Amniotic stem cell (primary cell): ENCODE measurements at regions not wholly inside any gene's neighbourhood (a gene's known extent, or its start where the extent isn't known, plus 50 kb on each side); places are given as distances from the start of the nearest gene placed in this dataset.

Source experiments
- DNase-seq: peaks from one replicate; lab custom pipeline; 2025; lab: John Stamatoyannopoulos, UW

DNA sequence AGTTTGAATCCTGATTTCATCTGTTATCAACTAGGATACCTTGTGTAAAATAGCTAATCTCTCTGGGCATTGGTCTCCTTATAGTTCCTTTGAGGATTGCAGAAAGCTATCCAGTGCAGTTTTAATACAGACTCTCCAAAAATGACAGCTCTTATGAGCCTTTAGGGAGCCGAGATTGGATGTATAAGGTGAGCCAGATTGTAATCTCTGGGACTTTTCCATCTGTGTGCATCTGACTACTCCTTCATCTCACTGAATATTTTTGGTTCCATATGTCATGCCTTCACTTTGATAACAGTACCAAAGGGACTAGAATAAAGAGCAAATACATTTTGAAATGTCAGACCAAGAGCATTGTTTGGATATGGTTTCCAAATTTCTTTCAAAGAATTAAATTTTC is 367.2 kb downstream of the TMEM232 start:
- DNase-seq: no peak

- no peak for DNase-seq
Observed at GRCh38 chr5:110361471-110361870, 365.0 kb downstream of the TMEM232 start.

DNA sequence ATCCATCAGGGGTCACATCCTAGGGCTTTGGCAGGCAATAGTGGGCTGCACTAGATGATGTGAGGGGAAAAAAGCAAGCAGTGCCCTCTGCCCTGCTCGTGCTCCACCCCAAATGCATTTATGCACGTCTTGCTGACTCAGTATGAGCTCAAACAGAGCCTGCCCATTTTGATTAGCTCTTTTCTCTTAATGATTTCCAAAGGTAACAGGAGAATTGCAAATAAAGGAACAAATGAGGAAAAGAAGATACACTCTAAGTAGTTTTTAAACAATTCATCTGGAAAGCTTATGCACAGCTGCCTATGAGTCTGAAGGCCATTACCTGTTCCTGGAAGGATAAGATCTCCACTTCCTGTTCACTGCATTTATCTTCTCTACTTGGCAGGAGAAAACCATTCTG is 364.2 kb downstream of the TMEM232 start:
- no peak for DNase-seq

GRCh38 chr5:110366716-110367115 is 359.8 kb downstream of the TMEM232 start:
- DNase-seq: no peak
